K562 (cell line): ENCODE measurements at regions not wholly inside any gene's neighbourhood (a gene's known extent, or its start where the extent isn't known, plus 50 kb on each side); places are given as distances from the start of the nearest gene placed in this dataset.

Source experiments
- ATAC-seq: fragments of 200-7000 bp; cut with Tn5 transposase; 3 replicates; pipeline ENCODE4 v1.9.1; 2020; ENCODE audit warnings: moderate library complexity
- BruUV-seq: library from RNA; stranded (reverse); fragments of 400-500 nt; replicated peaks from 2 replicates; lab custom pipeline; 2021; lab: Mats Ljungman, UMichigan
- CTCF ChIA-PET: fragments of 300-600 bp; formaldehyde crosslinking; extraction: SDS; loops from one replicate; lab custom pipeline; 2021; ENCODE audit warnings: low intra/inter-chr PET ratio; lab: Yijun Ruan, JAX
- POLR2A ChIA-PET: fragments of 300-600, 350-650 bp; sonication (Branson Sonifier 250); formaldehyde crosslinking; extraction: SDS; loops from one replicate; lab custom pipeline; 2021; ENCODE audit warnings: antibody characterized with exemption, inconsistent platforms; lab: Yijun Ruan, JAX
- DNase-seq, 4 experiments: peaks; one replicate each; pipeline versions ENCODE4 v3.0.0 to v3.0.0-alpha.2; 2011 to 2018; ENCODE audit warnings: low spot score in 3 of 4, mixed read lengths in 3 of 4; ENCODE audit errors: extremely low read depth in 1 of 4
- FAIRE-seq: peaks from 2 replicates; lab custom pipeline; 2011; peaks lifted over from hg19 to GRCh38; lab: Jason Lieb, UNC
- H2AFZ ChIP-seq: 2 replicates; pipeline ENCODE4 v1.6.0; 2011; ENCODE audit warnings: low read depth, low read length, control low read depth, inconsistent platforms
- H3K27ac ChIP-seq: fragments of 200-600 bp; 3 replicates; pipeline ENCODE4 v1.8.0; 2011; ENCODE audit warnings: low read depth, mild to moderate bottlenecking, control low read depth, inconsistent platforms, low read length, moderate library complexity, mixed read lengths; ENCODE audit errors: extremely low read depth
- H3K27me3 ChIP-seq, 2 experiments: fragments of 300-600 bp in 1 of 2; 2 replicates in 1 of 2; 3 replicates in 1 of 2; pipeline versions ENCODE4 v1.6.0 to v1.8.0; 2011; ENCODE audit warnings: inconsistent platforms in 2 of 2, low read length in 2 of 2, mild to moderate bottlenecking in 1 of 2, mixed read lengths in 1 of 2, moderate library complexity in 1 of 2; ENCODE audit not compliant: control insufficient read depth in 2 of 2, insufficient read depth in 2 of 2
- H3K36me3 ChIP-seq: fragments of 300-600 bp; 3 replicates; pipeline ENCODE4 v1.8.0; 2011; ENCODE audit warnings: mild to moderate bottlenecking, low read length, inconsistent platforms; ENCODE audit not compliant: control insufficient read depth, insufficient read depth
- H3K4me1 ChIP-seq, 2 experiments: fragments of 200-600 bp in 1 of 2; replicated peaks in 1 of 2; 2 replicates in 1 of 2; 3 replicates in 1 of 2; pipeline versions ENCODE4 v1.5.1 to v1.8.0; 2011; ENCODE audit warnings: inconsistent platforms in 2 of 2, low read length in 2 of 2, mild to moderate bottlenecking in 1 of 2, mixed read lengths in 1 of 2, moderate library complexity in 1 of 2; ENCODE audit not compliant: control insufficient read depth in 2 of 2, insufficient read depth in 2 of 2
- H3K4me2 ChIP-seq: 2 replicates; pipeline ENCODE4 v1.6.1; 2011; ENCODE audit warnings: low read length, control low read depth, inconsistent platforms, mixed read lengths; ENCODE audit not compliant: insufficient read depth
- H3K4me3 ChIP-seq: fragments of 200-600 bp; sonication (generic), shearing (Covaris generic); 2 replicates; pipeline ENCODE4 v1.5.1; 2016; ENCODE audit warnings: control low read depth, inconsistent platforms
- H3K79me2 ChIP-seq: fragments of 200-600 bp; 3 replicates; pipeline ENCODE4 v1.8.0; 2011; ENCODE audit warnings: low read length, inconsistent platforms; ENCODE audit not compliant: control insufficient read depth, insufficient read depth
- H3K9ac ChIP-seq, 2 experiments: 2 replicates each; pipeline versions ENCODE4 v1.6.0 to v1.6.1; 2011; ENCODE audit warnings: low read depth in 2 of 2, low read length in 2 of 2, control low read depth in 1 of 2, inconsistent platforms in 1 of 2, mild to moderate bottlenecking in 1 of 2, mixed read lengths in 1 of 2; ENCODE audit not compliant: insufficient read depth in 1 of 2
- H3K9me1 ChIP-seq: one replicate; pipeline ENCODE4 v1.6.0; 2011; ENCODE audit warnings: inconsistent platforms, mild to moderate bottlenecking, low read length, moderate library complexity; ENCODE audit not compliant: control insufficient read depth, insufficient read depth
- H3K9me3 ChIP-seq: replicated peaks from 2 replicates; pipeline ENCODE4 v1.5.1; 2011; ENCODE audit warnings: low read depth, low read length, inconsistent platforms; ENCODE audit not compliant: control insufficient read depth, insufficient read depth
- H4K20me1 ChIP-seq: replicated peaks from 2 replicates; pipeline ENCODE4 v1.6.1; 2011; ENCODE audit warnings: low read length, inconsistent platforms, mixed read lengths; ENCODE audit not compliant: control insufficient read depth, insufficient read depth
- BRCA1 ChIP-seq, 2 experiments: fragments of 450-650 bp in 1 of 2; sonication (generic) in 1 of 2; formaldehyde crosslinking in 1 of 2; IDR thresholded peaks; 2 replicates each; pipeline versions ENCODE4 v1.5.0 to v1.6.1; 2017 to 2020; ENCODE audit warnings: mild to moderate bottlenecking in 1 of 2, missing genetic modification reagents in 1 of 2
- EP400 ChIP-seq: fragments of 450-650 bp; IDR thresholded peaks from 2 replicates; pipeline ENCODE4 v1.6.1; 2017; ENCODE audit warnings: antibody characterized with exemption, mild to moderate bottlenecking, moderate library complexity
- HDAC8 ChIP-seq: fragments of 450-650 bp; IDR thresholded peaks from 2 replicates; pipeline ENCODE4 v1.6.1; 2016; ENCODE audit warnings: mild to moderate bottlenecking, missing genetic modification characterization, moderate library complexity, missing compliant biosample characterization
- HOMEZ ChIP-seq: fragments of 250-450 bp; sonication (Bioruptor Pico); IDR thresholded peaks from 2 replicates; pipeline ENCODE4 v1.4.0; 2020; ENCODE audit warnings: mild to moderate bottlenecking, moderate library complexity
- KDM5B ChIP-seq: fragments of 200-600 bp; sonication (generic); IDR thresholded peaks from 2 replicates; pipeline ENCODE4 v1.6.1; 2012; ENCODE audit warnings: low read depth, mild to moderate bottlenecking, moderate library complexity, low read length, control low read depth, inconsistent platforms; ENCODE audit not compliant: insufficient replicate concordance
- MCM3 ChIP-seq: fragments of 450-650 bp; IDR thresholded peaks from 2 replicates; pipeline ENCODE4 v1.6.1; 2016
- PATZ1 ChIP-seq: fragments of 250-450 bp; sonication (Bioruptor Pico); IDR thresholded peaks from 2 replicates; pipeline ENCODE4 v1.5.0; 2020; ENCODE audit warnings: mild to moderate bottlenecking, borderline replicate concordance
- POLR2B ChIP-seq: fragments of 450-650 bp; IDR thresholded peaks from 2 replicates; pipeline ENCODE4 v1.6.1; 2018; ENCODE audit warnings: low read depth; ENCODE audit not compliant: partially characterized antibody
- PYGO2 ChIP-seq: fragments of 450-650 bp; IDR thresholded peaks from 2 replicates; pipeline ENCODE4 v1.6.1; 2016; ENCODE audit warnings: mild to moderate bottlenecking, missing genetic modification characterization, moderate library complexity, missing compliant biosample characterization
- RBM17 ChIP-seq: fragments of 200-400 bp; formaldehyde crosslinking; IDR thresholded peaks from 2 replicates; pipeline ENCODE4 v1.6.1; 2017; ENCODE audit warnings: low read depth, mild to moderate bottlenecking, low read length, borderline replicate concordance
- SMC3 ChIP-seq: conservative IDR thresholded peaks from 2 replicates; pipeline ENCODE4 v1.6.1; 2011; ENCODE audit warnings: low read depth, low read length, improper control_type of control experiment; ENCODE audit not compliant: insufficient read depth
- ZC3H4 ChIP-seq: sonication (generic); formaldehyde crosslinking; IDR thresholded peaks from 2 replicates; pipeline ENCODE4 v1.9.0; 2021; ENCODE audit warnings: missing genetic modification reagents, borderline replicate concordance
- ZNF512 ChIP-seq: IDR thresholded peaks from 2 replicates; pipeline ENCODE4 v1.6.1; 2016; ENCODE audit warnings: missing genetic modification characterization, missing compliant biosample characterization
- ZNF586 ChIP-seq: fragments of 450-650 bp; formaldehyde crosslinking; conservative IDR thresholded peaks from 2 replicates; pipeline ENCODE4 v1.4.0; 2020; ENCODE audit warnings: mild to moderate bottlenecking, moderate library complexity
- ZNF699 ChIP-seq: fragments of 250-450 bp; sonication (Bioruptor Pico); IDR thresholded peaks from 2 replicates; pipeline ENCODE4 v1.8.0; 2021; ENCODE audit warnings: mild to moderate bottlenecking, moderate library complexity; ENCODE audit not compliant: insufficient replicate concordance
- WGBS: fragments of 100-300 bp; shearing (Covaris generic); methylation state at CpG from one replicate; pipeline ENCODE4 v1.1.6; 2016; ENCODE audit warnings: low coverage, mixed read lengths; ENCODE audit not compliant: insufficient coverage; ENCODE audit errors: missing lambda C conversion rate; 5-methylcytosine and 5-hydroxymethylcytosine counted together
- in situ Hi-C: fragments of 300-500 bp; cut with MboI; formaldehyde crosslinking; loops from 4 replicates; pipeline ENCODE4 v1.15.0; 2018; ENCODE audit warnings: inconsistent platforms, mixed read lengths
- intact Hi-C: fragments of 100-400 bp; cut with micrococcal nuclease; formaldehyde crosslinking; loops from 2 replicates; pipeline ENCODE4 v1.14.2; 2022

GRCh38 chrX:69309074-69309792, 144.0 kb upstream of the PJA1 start (continued):
- TF ChIP-seq RBM17 (no peak), ZC3H4 (CRISPR knock-in tag) (no peak), EP400 (no peak)

- Histone ChIP-seq H3K9me1 (no peaks in the 10 kb centered on the region), H3K4me1 (peaks cover 0 to 6% of the 10 kb centered on the region in 2 experiments; a peak in 1 of 5 replicates), H3K27ac (no peak overlapping the region), H2AFZ (no peak overlapping the region), H3K9ac (no peak overlapping the region), H3K4me2 (no peak overlapping the region), H3K36me3 (no peaks in the 10 kb centered on the region), H3K4me3 (no peak overlapping the region), H3K79me2 (no peaks in the 10 kb centered on the region), H3K27me3 (peaks cover 0 to 12% of the 10 kb centered on the region in 2 experiments; a peak in 1 of 5 replicates), H4K20me1 (0 out of 2 replicates have a peak, but pooled peaks cover 3% of the 10 kb centered on the region), H3K9me3 (no peaks in the 10 kb centered on the region)
- FAIRE-seq (no peak), DNase-seq (no peak), ATAC-seq (no peak)
- in situ Hi-C loops (no loop called here), intact Hi-C loops (no loop called here)
- no CpG with 5 or more reads among the region's 10 CpGs for WGBS
- BruUV-seq: no TSS peak
- ChIA-PET CTCF (no interaction called here), POLR2A (no interaction called here)
- no peak for TF ChIP-seq MCM3
- no peak for TF ChIP-seq HDAC8 (tag)
- no peak for TF ChIP-seq ZNF699 (CRISPR knock-in tag)
- TF ChIP-seq SMC3: no peak
- no peak for TF ChIP-seq POLR2B
- TF ChIP-seq HOMEZ (CRISPR knock-in tag): no peak
- no peak for TF ChIP-seq PATZ1 (CRISPR knock-in tag)
- TF ChIP-seq PYGO2 (tag): no peak
- no peak for TF ChIP-seq BRCA1 (IDR thresholded peaks at IDR 0.05)
- TF ChIP-seq BRCA1 (CRISPR knock-in tag; IDR thresholded peaks at IDR 0.05): no peak
- no peak for TF ChIP-seq KDM5B
- TF ChIP-seq ZNF512: no peak
- TF ChIP-seq ZNF586 (CRISPR knock-in tag): no peak
Observed at GRCh38 chrX:69307756-69308155, 142.5 kb upstream of the PJA1 start.
